Stimulated activated memory B cell treated with anti-CD40 and anti-IgM and Interleukin-4, amounts not matched to agents 10 μg/mL and 1 μg/mL and 100 μg/mL, for 72 hours (primary cell): ENCODE measurements at regions not wholly inside any gene's neighbourhood (a gene's known extent, or its start where the extent isn't known, plus 50 kb on each side); places are given as distances from the start of the nearest gene placed in this dataset.
"Not testable (repeated sequence)": the region's sequence is repeated elsewhere in the genome, so short reads cannot be mapped to it uniquely, and the experiment has no call there.

Experiments used
- ATAC-seq: fragments of 150-1000 bp; cut with Tn5 transposase; 2 replicates; pipeline ENCODE4 v1.10.0; 2021
- H3K27ac Mint-ChIP-seq: one replicate; pipeline ENCODE4 v1.8.0; 2022; ENCODE audit warnings: mild to moderate bottlenecking, mixed read lengths
- H3K27me3 Mint-ChIP-seq: one replicate; pipeline ENCODE4 v1.8.0; 2022; ENCODE audit warnings: mixed read lengths
- H3K36me3 Mint-ChIP-seq: one replicate; pipeline ENCODE4 v1.8.0; 2022; ENCODE audit warnings: mixed read lengths
- H3K4me1 Mint-ChIP-seq: one replicate; pipeline ENCODE4 v1.8.0; 2022; ENCODE audit warnings: mixed read lengths
- H3K4me3 Mint-ChIP-seq: one replicate; pipeline ENCODE4 v1.8.0; 2022; ENCODE audit warnings: mild to moderate bottlenecking, moderate library complexity, mixed read lengths
- H3K9me3 Mint-ChIP-seq: one replicate; pipeline ENCODE4 v1.8.0; 2022; ENCODE audit warnings: mixed read lengths

DNA sequence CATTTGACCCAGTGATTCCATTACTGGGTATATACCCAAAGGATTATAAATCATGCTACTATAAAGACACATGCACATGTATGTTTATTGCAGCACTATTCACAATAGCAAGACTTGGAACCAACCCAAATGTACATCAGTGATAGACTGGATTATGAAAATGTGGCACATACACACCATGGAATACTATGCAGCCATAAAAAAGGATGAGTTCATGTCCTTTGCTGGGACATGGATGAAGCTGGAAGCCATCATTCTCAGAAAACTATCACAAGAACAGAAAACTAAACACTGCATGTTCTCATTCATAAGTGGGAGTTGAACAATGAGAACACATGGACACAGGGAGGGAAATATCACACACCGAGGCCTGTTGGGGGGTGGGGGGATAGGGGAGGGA lies 152.5 kb downstream of the MSN start:
- ATAC-seq, H3K36me3 Mint-ChIP-seq, H3K4me3 Mint-ChIP-seq, H3K4me1 Mint-ChIP-seq, H3K27ac Mint-ChIP-seq, H3K27me3 Mint-ChIP-seq, H3K9me3 Mint-ChIP-seq: not testable (repeated sequence)

DNA sequence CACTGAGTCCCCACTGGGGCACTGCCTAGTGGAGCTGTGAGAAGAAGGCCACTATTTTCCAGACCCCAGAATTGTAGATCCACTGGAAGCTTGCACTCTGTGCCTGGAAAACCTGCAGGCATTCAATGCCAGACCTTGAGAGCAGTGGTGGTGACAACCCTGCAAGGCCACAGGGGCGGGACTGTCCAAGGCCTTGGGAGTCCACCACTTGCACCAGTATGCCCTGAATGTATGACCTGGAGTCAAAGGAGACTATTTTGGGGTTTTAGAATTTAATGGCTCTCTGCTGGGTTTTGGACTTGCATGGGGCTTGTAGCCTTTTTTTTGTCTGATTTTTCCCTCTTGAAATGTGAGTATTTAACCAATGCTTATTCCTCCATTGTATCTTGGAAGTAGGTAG lies 145.8 kb downstream of the MSN start:
- Mint-ChIP-seq H3K27ac (no peak overlapping the region), H3K4me1 (peaks cover 5% of the 10 kb centered on the region), H3K4me3 (no peak overlapping the region), H3K27me3 (no peaks in the 10 kb centered on the region), H3K36me3 (no peaks in the 10 kb centered on the region), H3K9me3 (no peaks in the 10 kb centered on the region)
- ATAC-seq = no peak

DNA sequence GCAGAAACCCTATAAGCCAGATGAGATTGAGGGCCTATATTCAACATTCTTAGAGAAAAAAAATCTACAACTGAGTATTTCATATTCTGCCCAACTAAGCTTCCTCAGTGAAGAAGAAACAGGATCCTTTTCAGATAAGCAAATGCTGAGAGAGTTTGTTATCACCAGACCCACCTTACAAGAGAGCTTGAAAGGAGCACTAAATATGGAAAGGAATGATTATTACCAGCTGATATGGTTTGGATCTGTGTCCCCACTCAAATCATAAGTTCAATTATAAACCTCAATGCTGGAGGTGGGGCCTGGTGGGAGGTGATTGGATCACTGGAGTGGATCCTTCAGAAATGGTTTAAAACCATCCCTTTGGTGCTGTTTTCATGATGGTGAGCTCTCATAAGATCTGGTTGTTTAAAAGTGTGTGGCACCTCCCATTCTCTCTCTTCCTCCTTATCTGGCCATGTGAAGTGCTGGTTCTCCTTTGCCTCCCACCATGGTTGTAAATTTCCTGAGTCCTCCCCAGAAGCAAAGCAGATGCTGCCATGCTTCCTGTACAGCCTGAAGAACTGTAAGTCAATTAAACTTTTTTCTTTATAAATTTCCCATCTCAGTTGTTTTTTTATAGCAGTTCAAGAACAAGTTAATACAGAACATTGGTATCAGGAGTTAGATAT lies 144.2 kb downstream of the MSN start:
- no peaks in the 10 kb centered on the region for H3K9me3 Mint-ChIP-seq
- no peak overlapping the region for H3K4me3 Mint-ChIP-seq

More for the DNA sequence above, 144.2 kb downstream of the MSN start:
- ATAC-seq = no peak
- H3K27me3 Mint-ChIP-seq = no peaks in the 10 kb centered on the region
- no peaks in the 10 kb centered on the region for H3K4me1 Mint-ChIP-seq
- no peaks in the 10 kb centered on the region for H3K36me3 Mint-ChIP-seq
- no peak overlapping the region for H3K27ac Mint-ChIP-seq
